Motor neuron (in vitro differentiated cells): ENCODE measurements at regions not wholly inside any gene's neighbourhood (a gene's known extent, or its start where the extent isn't known, plus 50 kb on each side); places are given as distances from the start of the nearest gene placed in this dataset.

Experiments
- ATAC-seq, 8 experiments: fragments of 200-7000 bp; cut with Tn5 transposase; replicated peaks in 6 of 8; 2 replicates each; pipeline ENCODE4 v1.8.0; 2021; ENCODE audit warnings: mild to moderate bottlenecking in 8 of 8, moderate library complexity in 8 of 8
- H3K27ac ChIP-seq, 2 donors: fragments of 250-450 bp; sonication (Bioruptor Pico); 2 replicates each; pipeline ENCODE4 v1.9.0; 2021; ENCODE audit warnings: antibody characterized with exemption in 2 of 2, mild to moderate bottlenecking in 2 of 2, moderate library complexity in 1 of 2
- H3K4me1 ChIP-seq, 2 donors: fragments of 250-450 bp; sonication (Bioruptor Pico); replicated peaks in 1 of 2; 2 replicates each; pipeline ENCODE4 v1.6.1; 2021; ENCODE audit warnings: antibody characterized with exemption in 2 of 2, mild to moderate bottlenecking in 2 of 2, moderate library complexity in 1 of 2
- H3K4me3 ChIP-seq, 5 donors: fragments of 250-450 bp; sonication (Bioruptor Pico); 2 replicates each; pipeline ENCODE4 v1.9.0; 2021; ENCODE audit warnings: antibody characterized with exemption in 5 of 5, mild to moderate bottlenecking in 5 of 5, moderate library complexity in 4 of 5
- WGBS, 10 experiments: fragments of 450-650 bp; shearing (Covaris generic); methylation state at CpG; one replicate each; pipeline ENCODE4 v1.0.0; 2022; 5-methylcytosine and 5-hydroxymethylcytosine counted together
- in situ Hi-C, 9 experiments: fragments of 400-800 bp; cut with MboI; loops; one replicate each; pipeline ENCODE4 v1.15.0; 2021; ENCODE audit warnings: low sequenced_read_pairs in 9 of 9, low pct_unique_long_range_greater_than_20kb in 2 of 9; ENCODE audit not compliant: unreplicated experiment in 9 of 9

GRCh38 chr6:147868427-147869190 lies 360.1 kb downstream of the SAMD5 start:
- peak in 5 of 8 experiments; percentile 22 to 55 (median 27) for ATAC-seq
- Histone ChIP-seq H3K4me1 (peaks cover 7 to 46% of the 10 kb centered on the region in 2 donors), H3K4me3 (no peak overlapping the region), H3K27ac (no peak overlapping the region)
- in situ Hi-C loops, result no loop called here
- WGBS, 10 experiments, result 0 to 100% (median 45%) methylated on average over 1 to 2 of the region's 2 CpGs; no CpG with 5 or more reads in 2 of the 10 experiments

DNA sequence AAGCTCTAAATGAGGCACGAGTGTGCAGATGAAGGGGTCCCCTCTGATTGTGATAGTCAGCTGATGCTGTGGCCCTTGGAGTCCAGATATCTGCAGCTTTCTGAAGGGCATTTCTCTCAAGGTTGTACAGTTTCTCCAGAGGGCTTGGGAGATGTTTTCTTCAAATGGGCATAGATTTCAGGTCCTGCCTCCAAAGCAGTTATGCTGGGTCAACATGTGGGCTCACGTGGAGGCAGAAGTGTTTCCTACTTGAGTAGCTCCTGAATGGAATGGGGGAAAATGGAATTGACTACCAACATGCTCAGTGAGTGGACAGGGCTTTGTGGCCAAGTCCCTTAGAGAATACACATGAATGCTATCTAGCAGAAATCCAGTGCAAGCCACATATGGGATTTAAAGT lies 360.7 kb downstream of the SAMD5 start:
- in situ Hi-C loops, result no loop called here
- no peak overlapping the region for H3K27ac ChIP-seq
- peak in 1 of 8 experiments; percentile 17 for ATAC-seq
- peaks cover 7 to 46% of the 10 kb centered on the region in 2 donors for H3K4me1 ChIP-seq
- WGBS, 10 experiments, result 14 to 100% (median 60%) methylated on average over 1 to 2 of the region's 2 CpGs; no CpG with 5 or more reads in 1 of the 10 experiments
- no peak overlapping the region for H3K4me3 ChIP-seq

DNA sequence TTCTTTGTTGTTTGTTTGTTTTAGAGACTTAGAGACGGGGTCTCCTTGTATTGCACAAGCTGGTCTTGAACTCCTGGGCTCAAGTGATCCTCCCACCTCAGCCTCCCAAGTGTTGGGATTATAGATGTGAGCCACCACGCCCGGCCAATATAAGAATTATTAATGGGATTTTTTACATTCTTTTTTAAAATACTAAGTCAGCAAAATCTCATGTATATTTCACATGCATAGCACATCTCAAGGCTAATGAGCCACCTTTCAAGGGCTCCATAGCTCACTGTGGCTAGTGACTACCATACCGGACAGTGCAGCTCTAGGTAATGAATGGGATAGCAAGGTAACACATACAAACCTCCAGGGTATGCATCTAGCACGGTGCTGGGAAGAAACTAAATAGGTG lies 361.4 kb downstream of the SAMD5 start:
- 50 to 100% (median 90%) methylated on average over 1 to 4 of the region's 5 CpGs; no CpG with 5 or more reads in 5 of the 10 experiments for WGBS, 10 experiments
- in situ Hi-C loops, result no loop called here
- no peak overlapping the region for H3K27ac ChIP-seq
- no peak for ATAC-seq
- H3K4me1 ChIP-seq, result peaks cover 7 to 46% of the 10 kb centered on the region in 2 donors
- no peak overlapping the region for H3K4me3 ChIP-seq

DNA sequence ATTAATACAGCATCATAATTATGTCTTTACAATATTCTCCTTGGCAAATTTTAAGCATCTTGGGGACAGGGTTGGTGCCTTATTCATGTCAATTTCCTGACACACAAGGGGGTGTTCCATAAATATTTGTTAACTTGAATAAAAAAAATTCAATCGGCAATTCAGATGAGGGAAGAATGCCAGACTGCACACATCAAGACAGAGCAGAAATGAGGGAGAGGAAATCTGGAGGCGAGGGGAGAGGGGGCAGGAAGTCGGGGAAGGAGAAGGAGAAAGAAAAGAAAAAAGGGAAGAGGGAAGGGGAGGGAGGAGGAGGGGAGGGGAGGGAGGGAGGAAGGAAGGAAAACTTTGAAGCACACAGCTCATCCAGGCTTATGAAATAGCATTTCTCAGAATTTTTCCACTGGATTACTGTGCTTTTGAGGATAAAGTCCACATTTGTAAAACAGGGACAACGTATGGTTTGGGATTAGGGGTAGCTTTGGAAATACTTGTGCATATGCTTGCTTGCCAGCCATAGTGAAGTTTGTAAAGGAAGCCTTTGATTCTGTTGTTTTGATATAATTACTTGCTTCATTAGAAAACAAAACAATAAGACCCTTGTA lies 362.1 kb downstream of the SAMD5 start:
- ATAC-seq, result no peak
- Histone ChIP-seq H3K4me3 (no peak overlapping the region), H3K4me1 (peaks cover 7 to 43% of the 10 kb centered on the region in 2 donors), H3K27ac (no peak overlapping the region)
- WGBS, 10 experiments, result 0 to 88% (median 60%) methylated on average over 1 to 2 of the region's 4 CpGs; no CpG with 5 or more reads in 5 of the 10 experiments
- in situ Hi-C loops, result no loop called here

DNA sequence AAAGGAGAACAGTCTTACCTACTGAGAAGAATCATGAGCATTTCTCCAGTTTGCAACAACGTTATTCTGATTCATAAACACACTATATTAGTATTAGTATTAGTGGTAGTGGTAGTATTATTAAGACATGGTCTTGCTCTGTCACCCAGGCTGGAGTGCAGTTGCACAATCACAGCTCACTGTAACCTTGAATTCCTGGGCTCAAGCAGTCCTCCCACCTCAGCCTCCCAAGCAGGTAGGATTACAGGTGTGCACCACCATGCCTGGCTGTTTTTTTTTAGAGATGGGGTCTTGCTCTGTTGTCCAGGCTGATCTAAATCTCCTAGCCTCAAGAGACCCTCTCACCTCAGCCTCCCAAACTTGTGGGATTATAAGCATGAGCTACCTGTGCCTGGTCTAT lies 363.5 kb downstream of the SAMD5 start:
- in situ Hi-C loops, result no loop called here
- H3K4me3 ChIP-seq, result no peak overlapping the region
- no peak for ATAC-seq
- H3K4me1 ChIP-seq, result peaks cover 7 to 32% of the 10 kb centered on the region in 2 donors
- WGBS, 10 experiments, result 50 to 100% (median 82%) methylated on average over 1 of the region's 1 CpG; no CpG with 5 or more reads in 2 of the 10 experiments
- H3K27ac ChIP-seq, result no peak overlapping the region

GRCh38 chr6:147873816-147874215 lies 365.3 kb downstream of the SAMD5 start:
- in situ Hi-C loops, result no loop called here
- Histone ChIP-seq H3K4me3 (no peak overlapping the region), H3K27ac (no peak overlapping the region), H3K4me1 (peaks cover 4 to 16% of the 10 kb centered on the region in 2 donors)
- no peak for ATAC-seq

DNA sequence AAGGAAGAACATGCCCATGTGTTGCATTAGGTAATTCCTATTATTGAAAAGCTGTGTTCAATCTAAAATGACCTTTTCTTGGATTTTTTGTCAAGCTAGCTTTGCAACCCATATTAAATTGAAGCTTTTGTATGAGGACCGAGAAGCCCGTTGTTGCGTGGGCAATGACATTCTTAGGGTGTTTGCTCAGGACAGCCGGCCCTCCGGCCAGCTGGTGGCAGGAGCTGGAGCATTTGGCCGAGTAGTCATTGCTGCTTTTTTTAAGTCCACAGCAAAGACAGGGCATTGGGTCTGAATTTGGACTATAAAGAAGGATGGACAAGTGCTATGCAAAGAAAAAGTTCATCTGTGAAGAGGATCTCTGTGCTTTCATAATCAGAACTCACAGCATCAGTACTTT lies 365.8 kb downstream of the SAMD5 start:
- 20 to 100% (median 83%) methylated on average over 2 to 6 of the region's 6 CpGs; no CpG with 5 or more reads in 4 of the 10 experiments for WGBS, 10 experiments
- ATAC-seq, result no peak
- Histone ChIP-seq H3K4me3 (no peak overlapping the region), H3K27ac (no peak overlapping the region), H3K4me1 (peaks cover 0 to 15% of the 10 kb centered on the region in 2 donors)
- in situ Hi-C loops, result no loop called here

- peaks cover 0 to 20% of the 10 kb centered on the region in 2 donors for H3K4me1 ChIP-seq
- no peak overlapping the region for H3K27ac ChIP-seq
- H3K4me3 ChIP-seq, result no peak overlapping the region
- peak in 1 of 8 experiments; percentile 17 for ATAC-seq
- 51 to 97% (median 85%) methylated on average over 1 to 9 of the region's 9 CpGs; no CpG with 5 or more reads in 2 of the 10 experiments for whole genome bisulfite sequencing, 10 experiments
- in situ Hi-C loops, result no loop called here
Observed at GRCh38 chr6:147879031-147879580, 370.6 kb downstream of the SAMD5 start.

- Histone ChIP-seq H3K4me1 (peaks cover 0 to 20% of the 10 kb centered on the region in 2 donors), H3K27ac (no peak overlapping the region), H3K4me3 (no peak overlapping the region)
- WGBS, 10 experiments, result 33 to 63% (median 40%) methylated on average over 1 to 5 of the region's 6 CpGs; no CpG with 5 or more reads in 5 of the 10 experiments
- ATAC-seq, result no peak
- in situ Hi-C loops, result no loop called here
Observed at GRCh38 chr6:147881432-147881831, 372.9 kb downstream of the SAMD5 start.

GRCh38 chr6:147888374-147888773 lies 379.9 kb downstream of the SAMD5 start:
- WGBS, 10 experiments, result 20 to 92% (median 80%) methylated on average over 1 to 2 of the region's 2 CpGs; no CpG with 5 or more reads in 1 of the 10 experiments

GRCh38 chr6:147891671-147892070 lies 383.2 kb downstream of the SAMD5 start:
- peaks cover 0 to 20% of the 10 kb centered on the region in 2 donors for H3K4me1 ChIP-seq
- peak in 1 of 8 experiments; percentile 29 for ATAC-seq
- WGBS, 10 experiments, result 38 to 87% (median 73%) methylated on average over 1 to 6 of the region's 8 CpGs; no CpG with 5 or more reads in 1 of the 10 experiments
- in situ Hi-C loops, result no loop called here
- H3K27ac ChIP-seq, result no peak overlapping the region
- H3K4me3 ChIP-seq, result no peak overlapping the region

More at GRCh38 chr6:147888374-147888773, 379.9 kb downstream of the SAMD5 start:
- no peak overlapping the region for H3K27ac ChIP-seq
- no peak overlapping the region for H3K4me3 ChIP-seq
- in situ Hi-C loops, result no loop called here
- peaks cover 0 to 9% of the 10 kb centered on the region in 2 donors for H3K4me1 ChIP-seq
- no peak for ATAC-seq

GRCh38 chr6:147892476-147892875 lies 384.0 kb downstream of the SAMD5 start:
- no peak overlapping the region for H3K27ac ChIP-seq
- WGBS, 10 experiments, result 30 to 94% (median 67%) methylated on average over 2 to 3 of the region's 3 CpGs; no CpG with 5 or more reads in 1 of the 10 experiments
- no peak overlapping the region for H3K4me3 ChIP-seq
- ATAC-seq, result no peak
- peaks cover 0 to 20% of the 10 kb centered on the region in 2 donors for H3K4me1 ChIP-seq
- in situ Hi-C loops, result no loop called here

GRCh38 chr6:147895272-147895671 lies 386.8 kb downstream of the SAMD5 start:
- H3K4me3 ChIP-seq, result no peak overlapping the region
- peak in 5 of 8 experiments; percentile 55 to 82 (median 63) for ATAC-seq
- H3K27ac ChIP-seq, result peak overlapping the region in 1 of 2 donors; percentile 21
- in situ Hi-C loops, result no loop called here
- WGBS, 10 experiments, result 41 to 100% (median 89%) methylated on average over 1 to 4 of the region's 4 CpGs; no CpG with 5 or more reads in 4 of the 10 experiments
- H3K4me1 ChIP-seq, result peaks cover 0 to 20% of the 10 kb centered on the region in 2 donors
